CD4-positive, alpha-beta T cell treated with Interferon alpha-2 for 1 hour (primary cell): ENCODE measurements at regions not wholly inside any gene's neighbourhood (a gene's known extent, or its start where the extent isn't known, plus 50 kb on each side); places are given as distances from the start of the nearest gene placed in this dataset.

Experiments used
- DNase-seq, 2 donors: peaks; one replicate each; pipeline ENCODE4 v3.0.0-alpha.2; 2020 to 2022

DNA sequence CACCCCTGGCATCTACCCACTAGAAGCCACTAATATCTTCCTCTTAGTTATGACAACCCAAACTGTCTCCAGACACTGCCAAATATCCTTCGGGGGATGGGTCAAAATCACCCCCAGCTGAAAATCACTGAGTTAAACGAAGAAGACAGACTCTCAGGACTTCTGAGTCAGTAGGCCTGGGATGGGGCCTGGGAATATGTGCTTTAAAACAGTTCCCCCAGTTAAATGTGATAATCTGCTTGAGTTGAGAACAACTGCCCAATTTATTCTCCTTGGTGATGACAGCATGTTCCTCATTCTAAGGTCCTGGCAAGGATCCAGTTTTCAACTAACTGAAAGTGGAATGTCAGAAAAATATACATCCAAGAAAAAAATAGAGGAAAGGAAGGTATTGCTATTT, 52.4 kb downstream of the CBLL2 start:
- DNase-seq, result no peak

- no peak for DNase-seq
Measured at GRCh38 chrX:22329783-22330182, 57.1 kb downstream of the CBLL2 start.

DNA sequence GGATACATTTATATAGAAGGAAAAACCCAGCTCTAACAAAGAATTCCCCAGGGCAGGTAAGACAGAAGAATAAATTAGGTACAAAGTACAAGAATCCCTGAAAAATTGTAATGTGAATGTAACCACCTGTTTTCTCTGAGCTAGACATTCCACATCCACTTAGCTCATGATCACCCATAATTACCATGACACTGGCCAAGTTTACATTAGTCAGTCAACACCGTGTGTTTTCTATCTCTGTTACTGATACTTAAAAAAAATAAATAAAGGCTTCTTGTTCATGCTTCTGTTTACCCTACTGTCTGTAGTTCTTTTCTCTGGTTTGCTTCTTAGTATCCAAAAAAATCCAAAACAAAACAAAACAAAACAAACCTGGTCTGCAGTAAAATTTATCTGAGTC, 66.0 kb downstream of the CBLL2 start:
- no peak for DNase-seq

GRCh38 chrX:22339459-22339858, 66.7 kb downstream of the CBLL2 start:
- no peak for DNase-seq

- no peak for DNase-seq
Measured at GRCh38 chrX:22340022-22340616, 67.4 kb downstream of the CBLL2 start.

DNA sequence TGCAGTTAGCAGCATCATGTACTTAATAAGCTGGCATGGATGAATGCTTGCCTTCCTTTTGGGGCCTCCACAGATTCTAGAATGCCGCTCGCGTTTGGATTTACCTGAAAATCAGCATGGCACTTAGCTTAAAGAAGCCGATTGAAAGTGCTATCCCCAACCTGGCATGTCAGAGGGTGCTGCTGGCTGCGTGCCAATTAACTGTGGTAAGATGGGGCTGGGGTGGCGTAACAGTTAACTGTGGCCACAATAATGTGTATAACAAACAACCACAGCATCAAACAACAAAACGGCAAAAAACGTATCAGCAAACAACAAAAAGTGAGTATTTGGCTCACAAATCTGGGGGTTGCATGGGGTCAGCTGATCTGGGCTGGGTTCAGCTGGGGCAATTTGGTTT, 70.5 kb downstream of the CBLL2 start:
- no peak for DNase-seq

DNA sequence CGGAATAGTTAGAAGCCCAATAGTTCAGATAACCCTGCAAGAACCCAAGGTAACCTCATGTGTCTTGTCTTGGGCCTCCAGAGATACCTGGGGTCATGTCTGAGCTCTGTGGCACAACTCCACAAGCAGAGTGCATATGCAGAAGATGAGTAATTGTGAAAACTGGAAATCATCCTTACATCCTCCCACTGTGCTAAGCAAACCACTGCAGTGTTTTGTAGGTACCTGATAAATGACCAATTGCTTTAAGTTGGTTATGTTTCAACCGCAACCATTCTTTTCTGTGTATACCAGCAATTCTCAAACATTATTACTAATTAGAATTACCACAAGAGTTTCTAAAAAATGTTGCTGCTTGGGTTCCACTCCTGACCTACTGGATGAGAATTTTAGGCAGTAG, 73.2 kb downstream of the CBLL2 start:
- no peak for DNase-seq

- no peak for DNase-seq
Measured at GRCh38 chrX:22347491-22347890, 74.8 kb downstream of the CBLL2 start.

GRCh38 chrX:22349116-22349515, 76.4 kb downstream of the CBLL2 start:
- no peak for DNase-seq

DNA sequence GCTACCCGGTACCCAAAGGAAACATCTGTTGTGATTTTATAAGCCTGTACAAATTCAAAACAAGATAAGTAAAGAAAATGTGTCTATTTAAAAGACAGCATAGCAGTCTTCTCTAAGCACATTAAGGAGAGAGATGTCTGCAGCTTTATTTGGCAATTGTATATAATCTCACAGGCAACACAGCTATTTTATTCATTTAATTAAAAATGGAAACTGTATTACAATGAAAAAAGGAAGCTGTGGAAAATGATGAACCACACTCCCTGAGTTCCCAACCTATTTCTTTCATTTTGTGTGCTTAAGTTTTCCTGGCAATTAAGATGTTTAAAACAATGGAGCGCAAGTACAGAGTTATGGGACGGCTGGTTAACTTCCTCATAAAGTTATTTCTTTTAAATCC, 78.4 kb downstream of the CBLL2 start:
- no peak for DNase-seq

DNA sequence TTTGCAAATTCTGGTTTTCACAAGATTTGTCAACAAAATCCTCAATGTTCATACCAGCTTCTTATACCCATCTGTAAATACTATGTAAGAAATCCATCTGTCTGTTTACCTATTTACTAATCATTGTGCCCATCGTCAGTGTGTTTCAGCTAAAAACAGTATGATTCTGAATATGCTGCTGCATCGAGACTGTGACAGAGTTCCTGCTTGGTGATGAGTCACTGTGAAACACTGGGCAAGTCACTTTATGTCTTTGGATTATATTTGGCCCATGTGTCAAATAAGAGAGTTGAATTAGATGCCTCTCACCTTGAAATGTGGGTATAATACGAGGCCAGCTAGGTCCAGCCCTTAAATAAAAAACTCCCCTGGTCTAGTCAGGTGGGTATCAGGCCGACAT, 79.3 kb downstream of the CBLL2 start:
- DNase-seq, result no peak

- no peak for DNase-seq
Measured at GRCh38 chrX:22357621-22358020, 84.9 kb downstream of the CBLL2 start.

DNA sequence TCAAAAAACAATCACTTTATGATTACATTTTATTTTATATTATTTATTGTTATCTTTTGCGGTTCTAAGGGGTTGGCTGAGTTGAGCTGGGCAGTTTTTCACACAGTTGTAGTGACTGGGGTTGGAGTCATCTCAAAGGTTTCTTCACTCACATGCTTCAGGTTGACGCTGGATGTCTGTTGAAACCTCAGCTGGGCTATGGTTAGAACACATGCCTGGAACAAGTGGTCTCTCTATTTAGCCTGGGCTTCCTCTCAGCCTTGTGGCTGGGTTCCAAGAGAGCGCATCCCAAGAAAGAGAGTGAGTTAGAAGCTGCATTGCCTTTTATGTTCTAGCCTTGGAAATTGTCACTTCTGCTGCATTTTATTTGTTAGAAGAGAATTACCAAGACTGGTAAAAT, 87.4 kb downstream of the CBLL2 start:
- no peak for DNase-seq

DNA sequence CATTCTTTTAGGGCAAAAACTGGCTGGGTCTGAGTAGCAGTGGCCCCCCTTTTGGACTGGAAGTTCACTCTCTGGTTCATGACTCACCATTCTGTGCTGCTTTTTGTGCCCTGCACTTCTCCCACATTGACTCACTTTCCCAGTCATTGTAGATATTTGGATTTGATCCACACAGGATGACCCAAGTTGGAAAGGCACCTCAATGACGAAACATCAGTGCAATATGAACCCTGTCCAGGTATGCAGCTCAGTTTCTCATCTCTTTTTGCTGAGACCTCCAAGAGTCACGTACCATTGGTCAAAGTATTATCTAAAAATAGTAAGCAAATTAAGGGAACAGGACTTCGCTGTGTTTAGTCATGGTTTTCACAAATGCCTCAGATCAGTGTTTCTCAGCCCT, 92.7 kb downstream of the CBLL2 start:
- DNase-seq, result no peak

DNA sequence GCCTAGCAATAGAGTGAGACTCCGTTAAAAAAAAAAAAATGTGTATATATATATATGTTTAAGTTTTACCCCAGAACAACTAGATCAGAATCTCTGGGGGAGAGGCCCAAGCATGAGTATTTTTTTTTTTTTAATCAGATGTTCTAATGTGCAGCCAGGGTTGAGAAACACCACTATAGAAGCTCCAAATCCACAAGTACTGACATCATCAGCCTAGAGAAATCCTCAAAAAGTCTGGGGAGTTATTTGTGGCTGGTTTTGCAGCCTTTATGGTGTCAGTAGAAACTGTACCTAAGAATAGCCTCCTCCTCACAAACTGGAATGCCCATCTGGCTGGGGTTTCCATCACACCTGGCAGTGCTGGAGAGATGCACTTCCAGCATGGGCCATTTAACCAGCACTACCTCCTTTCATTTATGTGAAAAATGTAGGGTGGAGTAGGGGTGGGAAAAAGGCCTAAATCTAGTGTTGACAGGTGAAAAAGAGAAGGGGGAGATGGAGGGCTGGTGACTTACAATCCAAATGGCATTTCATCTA, 93.5 kb downstream of the CBLL2 start:
- no peak for DNase-seq

- no peak for DNase-seq
Measured at GRCh38 chrX:22366906-22367305, 94.2 kb downstream of the CBLL2 start.

- DNase-seq, result no peak
Measured at GRCh38 chrX:22373094-22373493, 100.4 kb downstream of the CBLL2 start.

GRCh38 chrX:22373766-22374165, 101.1 kb downstream of the CBLL2 start:
- DNase-seq, result no peak

DNA sequence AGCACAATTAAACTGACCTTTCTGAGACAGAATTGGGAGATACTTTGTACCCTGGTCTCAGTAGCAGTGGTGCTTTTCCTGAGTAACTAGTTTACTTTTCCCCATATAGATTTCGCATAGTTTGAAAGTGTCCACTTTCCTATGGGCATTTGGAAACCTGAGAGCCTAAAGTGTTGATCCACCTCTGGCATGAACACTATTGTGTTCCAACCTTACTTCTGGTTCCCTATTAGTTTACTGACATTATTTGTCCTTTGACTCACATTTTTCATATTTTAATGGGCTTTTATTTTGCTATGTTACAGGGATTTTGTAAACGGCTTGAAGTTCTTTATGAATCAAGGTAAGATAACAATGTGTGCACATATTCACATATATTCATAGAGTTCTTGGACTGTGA, 103.7 kb downstream of the CBLL2 start:
- no peak for DNase-seq

- DNase-seq, result no peak
Measured at GRCh38 chrX:22378296-22378695, 105.6 kb downstream of the CBLL2 start.

DNA sequence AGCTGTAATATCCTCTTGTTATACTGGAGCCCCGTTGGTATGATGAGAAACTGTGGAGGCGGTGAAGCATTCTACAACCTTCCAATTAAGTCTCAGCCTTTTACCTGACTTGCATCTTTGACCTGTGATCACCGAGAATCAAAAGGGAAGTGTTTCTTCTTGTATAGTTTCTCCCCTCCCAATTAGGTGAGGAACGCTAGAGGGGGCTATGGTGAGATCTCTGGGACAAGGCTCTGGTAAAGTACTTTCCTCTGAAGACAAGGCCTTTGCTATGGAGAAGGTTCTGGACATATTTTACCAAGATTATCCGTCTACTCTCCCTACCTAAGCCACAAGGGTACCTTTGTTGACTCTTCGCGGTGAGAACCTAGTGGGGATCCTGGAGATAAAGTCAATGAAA, 111.3 kb downstream of the CBLL2 start:
- DNase-seq, result no peak

- no peak for DNase-seq
Measured at GRCh38 chrX:22389556-22390179, 117.0 kb downstream of the CBLL2 start.

DNA sequence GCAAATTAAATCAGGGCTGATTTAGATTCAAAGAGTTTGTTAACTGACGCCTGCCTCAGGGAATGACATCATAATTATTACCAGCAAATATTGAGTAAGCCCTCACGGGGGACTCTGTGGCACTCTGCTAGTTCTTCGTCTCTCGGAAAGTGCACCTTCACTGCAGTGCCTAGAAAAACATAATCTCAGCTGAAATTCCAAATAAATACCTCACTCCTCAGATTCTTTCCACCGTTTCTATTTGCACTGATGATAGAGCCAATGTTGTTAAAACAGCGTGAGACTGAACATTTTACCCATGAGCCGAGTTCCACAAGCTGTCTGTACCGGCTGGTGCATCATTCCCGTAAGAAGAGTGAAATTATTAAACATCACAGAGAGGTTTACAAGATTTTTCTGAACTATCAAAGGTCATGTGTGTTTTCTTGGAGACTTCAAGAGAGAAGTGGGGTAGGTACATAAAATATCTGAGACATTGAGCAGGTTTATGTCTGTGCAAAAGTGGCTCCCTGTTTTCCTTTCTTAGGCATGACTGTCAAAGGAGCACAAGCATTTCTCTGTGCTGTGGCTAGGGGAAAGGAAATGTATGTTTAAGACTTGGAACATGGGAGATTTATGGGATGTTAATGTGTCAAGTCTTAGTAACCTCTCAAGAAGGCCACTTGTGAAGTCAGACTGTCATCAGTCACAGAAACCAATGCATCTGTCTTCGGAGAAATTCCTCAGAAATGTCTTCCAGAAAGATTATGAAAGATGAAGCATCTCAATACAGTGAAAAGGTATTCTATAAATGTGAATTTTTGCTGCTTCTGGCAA, 119.6 kb downstream of the CBLL2 start:
- no peak for DNase-seq

DNA sequence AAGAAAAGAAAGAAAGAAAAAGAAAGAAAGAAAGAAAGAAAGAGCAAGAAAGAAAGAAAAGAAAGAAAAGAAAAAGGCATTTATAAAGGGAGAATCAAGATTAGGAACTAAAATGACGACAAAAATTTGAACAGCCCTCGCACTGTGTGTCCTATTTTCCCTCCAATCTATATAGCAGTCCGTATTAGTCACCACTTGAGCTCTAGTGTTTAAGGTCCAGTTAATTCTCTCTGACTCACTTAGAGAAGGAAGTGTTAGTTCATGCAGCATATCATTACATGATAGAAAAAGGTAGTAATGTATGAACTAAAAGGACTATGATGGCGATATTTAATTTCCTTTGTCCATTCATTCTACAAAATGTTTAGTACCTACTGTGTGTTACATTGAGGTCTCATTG, 122.7 kb downstream of the CBLL2 start:
- no peak for DNase-seq
